DMS79 (cell line): ENCODE measurements at regions not wholly inside any gene's neighbourhood (a gene's known extent, or its start where the extent isn't known, plus 50 kb on each side); places are given as distances from the start of the nearest gene placed in this dataset.
"Not testable (repeated sequence)": the region's sequence is repeated elsewhere in the genome, so short reads cannot be mapped to it uniquely, and the experiment has no call there.

Experiments used
- DNase-seq: peaks from one replicate; lab custom pipeline; 2025; lab: John Stamatoyannopoulos, UW

- DNase-seq, result no peak
These were observed 238.9 kb downstream of the UACA start for GRCh38 chr15:70524470-70524869.

GRCh38 chr15:70523616-70524015 is 239.7 kb downstream of the UACA start:
- DNase-seq, result no peak

GRCh38 chr15:70523192-70523591 is 240.2 kb downstream of the UACA start:
- no peak for DNase-seq

- DNase-seq, result no peak
These were observed 240.9 kb downstream of the UACA start for GRCh38 chr15:70522323-70522966.

GRCh38 chr15:70521576-70522322 is 241.6 kb downstream of the UACA start:
- DNase-seq, result no peak

- DNase-seq, result no peak
These were observed 243.7 kb downstream of the UACA start for GRCh38 chr15:70519616-70520015.

GRCh38 chr15:70519004-70519365 is 244.4 kb downstream of the UACA start:
- DNase-seq, result no peak

- no peak for DNase-seq
These were observed 245.0 kb downstream of the UACA start for GRCh38 chr15:70518201-70519003.

- no peak for DNase-seq
These were observed 246.2 kb downstream of the UACA start for GRCh38 chr15:70517194-70517590.

- DNase-seq, result no peak
These were observed 246.8 kb downstream of the UACA start for GRCh38 chr15:70516408-70517193.

GRCh38 chr15:70514251-70514650 is 249.1 kb downstream of the UACA start:
- DNase-seq, result no peak

- DNase-seq, result no peak
These were observed 249.5 kb downstream of the UACA start for GRCh38 chr15:70513819-70514218.

GRCh38 chr15:70512772-70513362 is 250.5 kb downstream of the UACA start:
- DNase-seq, result no peak

GRCh38 chr15:70511972-70512587 is 251.3 kb downstream of the UACA start:
- not testable (repeated sequence) for DNase-seq

GRCh38 chr15:70510433-70510832 is 252.9 kb downstream of the UACA start:
- DNase-seq, result no peak

- DNase-seq, result no peak
These were observed 253.6 kb downstream of the UACA start for GRCh38 chr15:70509731-70510143.

- DNase-seq, result no peak
These were observed 254.1 kb downstream of the UACA start for GRCh38 chr15:70509282-70509662.

- DNase-seq, result no peak
These were observed 254.6 kb downstream of the UACA start for GRCh38 chr15:70508561-70509281.

GRCh38 chr15:70507772-70508371 is 255.5 kb downstream of the UACA start:
- no peak for DNase-seq
